SK-N-DZ (cell line): ENCODE measurements at regions not wholly inside any gene's neighbourhood (a gene's known extent, or its start where the extent isn't known, plus 50 kb on each side); places are given as distances from the start of the nearest gene placed in this dataset.

Experiments used
- DNase-seq: peaks from one replicate; pipeline ENCODE4 v3.0.0-alpha.2; 2015; ENCODE audit warnings: low spot score

- no peak for DNase-seq
These were observed 489.1 kb upstream of the LRATD1 start for GRCh38 chr2:14143435-14143834.

- DNase-seq: no peak
These were observed 484.3 kb upstream of the LRATD1 start for GRCh38 chr2:14148216-14148615.

GRCh38 chr2:14157816-14158215 lies 474.7 kb upstream of the LRATD1 start:
- DNase-seq: no peak

- DNase-seq: no peak
These were observed 452.2 kb upstream of the LRATD1 start for GRCh38 chr2:14180333-14180732.

- no peak for DNase-seq
These were observed 450.1 kb upstream of the LRATD1 start for GRCh38 chr2:14182227-14182946.

GRCh38 chr2:14185906-14186305 lies 446.6 kb upstream of the LRATD1 start:
- DNase-seq: no peak

- peak; percentile 94 for DNase-seq
These were observed 444.1 kb upstream of the LRATD1 start for GRCh38 chr2:14188446-14188845.

GRCh38 chr2:14189929-14190328 lies 442.6 kb upstream of the LRATD1 start:
- no peak for DNase-seq

- DNase-seq: no peak
These were observed 438.3 kb upstream of the LRATD1 start for GRCh38 chr2:14194233-14194632.

- no peak for DNase-seq
These were observed 435.2 kb upstream of the LRATD1 start for GRCh38 chr2:14197293-14197692.

GRCh38 chr2:14199040-14199439 lies 433.5 kb upstream of the LRATD1 start:
- DNase-seq: no peak

GRCh38 chr2:14219306-14219705 lies 413.2 kb upstream of the LRATD1 start:
- no peak for DNase-seq

GRCh38 chr2:14220101-14220500 lies 412.4 kb upstream of the LRATD1 start:
- no peak for DNase-seq

- no peak for DNase-seq
These were observed 411.1 kb upstream of the LRATD1 start for GRCh38 chr2:14221466-14221865.

- no peak for DNase-seq
These were observed 408.9 kb upstream of the LRATD1 start for GRCh38 chr2:14223576-14223975.

GRCh38 chr2:14231391-14231898 lies 401.1 kb upstream of the LRATD1 start:
- no peak for DNase-seq

GRCh38 chr2:14232217-14232616 lies 400.3 kb upstream of the LRATD1 start:
- no peak for DNase-seq

GRCh38 chr2:14234911-14235310 lies 397.6 kb upstream of the LRATD1 start:
- no peak for DNase-seq

- DNase-seq: no peak
These were observed 396.9 kb upstream of the LRATD1 start for GRCh38 chr2:14235667-14236066.

- no peak for DNase-seq
These were observed 394.6 kb upstream of the LRATD1 start for GRCh38 chr2:14237902-14238301.

GRCh38 chr2:14239605-14240004 lies 392.9 kb upstream of the LRATD1 start:
- no peak for DNase-seq

- DNase-seq: no peak
These were observed 391.6 kb upstream of the LRATD1 start for GRCh38 chr2:14240868-14241267.

GRCh38 chr2:14245901-14246300 lies 386.6 kb upstream of the LRATD1 start:
- DNase-seq: no peak
